ENCODE measurements at regions not wholly inside any gene's neighbourhood (a gene's known extent, or its start where the extent isn't known, plus 50 kb on each side); places are given as distances from the start of the nearest gene placed in this dataset.

DNA sequence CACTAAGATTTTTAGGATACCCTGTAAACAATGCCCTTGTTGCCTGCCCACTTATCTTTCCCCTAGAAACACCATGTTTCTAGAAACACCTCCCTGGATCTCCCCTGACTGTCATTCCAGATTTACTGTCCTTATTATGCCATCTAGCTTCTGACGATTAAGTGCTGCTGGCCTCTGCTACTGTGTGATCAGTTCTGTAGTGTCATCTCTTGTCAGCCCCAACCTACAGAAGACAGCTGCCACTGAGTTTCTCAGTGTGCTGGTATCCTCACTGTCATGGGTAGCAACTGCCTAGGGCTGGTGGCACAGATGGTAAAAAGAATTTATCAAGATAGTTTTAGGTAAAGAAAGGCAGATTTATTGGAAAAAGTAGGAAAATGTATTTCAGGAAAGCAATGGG, 68.7 kb upstream of the WWC2 start:
- intact Hi-C loops (cut with DNase I): no loop called here
- TF ChIP-seq POLR2AphosphoS5 (IDR thresholded peaks at IDR 0.05; ENCODE audit: insufficient read depth in 1 of 2, low read depth in 1 of 2): no peak
- no peak for TF ChIP-seq POLR2A (IDR thresholded peaks at IDR 0.05)
- TF ChIP-seq, protein P1, sequence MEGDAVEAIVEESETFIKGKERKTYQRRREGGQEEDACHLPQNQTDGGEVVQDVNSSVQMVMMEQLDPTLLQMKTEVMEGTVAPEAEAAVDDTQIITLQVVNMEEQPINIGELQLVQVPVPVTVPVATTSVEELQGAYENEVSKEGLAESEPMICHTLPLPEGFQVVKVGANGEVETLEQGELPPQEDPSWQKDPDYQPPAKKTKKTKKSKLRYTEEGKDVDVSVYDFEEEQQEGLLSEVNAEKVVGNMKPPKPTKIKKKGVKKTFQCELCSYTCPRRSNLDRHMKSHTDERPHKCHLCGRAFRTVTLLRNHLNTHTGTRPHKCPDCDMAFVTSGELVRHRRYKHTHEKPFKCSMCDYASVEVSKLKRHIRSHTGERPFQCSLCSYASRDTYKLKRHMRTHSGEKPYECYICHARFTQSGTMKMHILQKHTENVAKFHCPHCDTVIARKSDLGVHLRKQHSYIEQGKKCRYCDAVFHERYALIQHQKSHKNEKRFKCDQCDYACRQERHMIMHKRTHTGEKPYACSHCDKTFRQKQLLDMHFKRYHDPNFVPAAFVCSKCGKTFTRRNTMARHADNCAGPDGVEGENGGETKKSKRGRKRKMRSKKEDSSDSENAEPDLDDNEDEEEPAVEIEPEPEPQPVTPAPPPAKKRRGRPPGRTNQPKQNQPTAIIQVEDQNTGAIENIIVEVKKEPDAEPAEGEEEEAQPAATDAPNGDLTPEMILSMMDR (IDR thresholded peaks at IDR 0.05): no peak

DNA sequence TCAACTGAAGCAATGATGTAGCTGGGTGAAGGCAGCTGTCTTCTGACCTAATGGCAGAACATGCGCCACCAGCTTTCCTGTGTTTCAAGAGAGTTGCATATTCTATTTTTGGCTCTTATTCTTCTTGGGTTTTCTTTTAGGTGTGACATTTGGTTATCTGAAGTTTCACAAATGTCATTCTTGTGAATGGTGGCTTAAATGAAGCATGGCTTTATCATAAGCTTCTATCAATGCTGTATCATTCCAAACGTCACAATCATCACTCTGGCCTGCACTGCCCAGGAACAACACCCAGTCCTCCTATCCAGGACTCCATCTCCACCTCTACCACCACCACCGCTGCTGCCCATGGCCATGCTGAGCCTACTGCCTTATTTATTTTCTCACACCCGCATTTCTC, 69.7 kb upstream of the WWC2 start:
- Histone ChIP-seq H3K27me3 (no peaks in the 10 kb centered on the region), H3K9me3 (no peaks in the 10 kb centered on the region), H3K4me1 (no peaks in the 10 kb centered on the region), H3K4me3 (no peak overlapping the region), H3K27ac (no peak overlapping the region), H3K36me3 (no peaks in the 10 kb centered on the region)
- intact Hi-C loops (cut with DNase I): no loop called here
- no peak for DNase-seq (ENCODE audit: extremely low spot score in 2 of 2)
- no peak for TF ChIP-seq POLR2AphosphoS5 (IDR thresholded peaks at IDR 0.05; ENCODE audit: insufficient read depth in 1 of 2, low read depth in 1 of 2)
- TF ChIP-seq POLR2A (IDR thresholded peaks at IDR 0.05): no peak
- TF ChIP-seq, protein P1 (IDR thresholded peaks at IDR 0.05): no peak

More for the DNA sequence above, 68.7 kb upstream of the WWC2 start:
- no peak for DNase-seq (ENCODE audit: extremely low spot score in 2 of 2)
- no peaks in the 10 kb centered on the region for H3K9me3 ChIP-seq
- no peaks in the 10 kb centered on the region for H3K36me3 ChIP-seq
- H3K4me1 ChIP-seq: no peaks in the 10 kb centered on the region
- no peak overlapping the region for H3K27ac ChIP-seq
- H3K27me3 ChIP-seq: no peaks in the 10 kb centered on the region
- H3K4me3 ChIP-seq: no peak overlapping the region

DNA sequence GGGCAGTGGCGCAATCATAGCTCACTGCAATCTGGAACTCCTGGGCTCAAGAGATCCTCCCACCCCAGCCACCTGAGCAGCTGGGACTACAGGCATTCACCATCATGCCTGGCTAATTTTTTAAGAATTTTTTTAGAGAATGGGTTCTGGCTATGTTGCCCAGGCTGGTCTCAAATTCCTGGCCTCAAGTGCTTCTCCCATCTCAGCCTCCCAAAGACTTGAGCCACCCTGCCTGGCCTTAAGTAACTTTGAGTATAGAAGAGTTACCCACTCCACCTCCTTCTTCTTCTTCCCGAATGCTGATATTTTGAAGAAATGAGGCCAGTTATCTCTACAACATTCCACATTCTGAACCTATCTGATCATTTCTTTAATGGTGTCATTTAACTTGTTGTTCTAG, 72.4 kb upstream of the WWC2 start:
- H3K4me3 ChIP-seq: no peak overlapping the region
- intact Hi-C loops (cut with DNase I): no loop called here
- no peaks in the 10 kb centered on the region for H3K4me1 ChIP-seq
- TF ChIP-seq POLR2AphosphoS5 (IDR thresholded peaks at IDR 0.05; ENCODE audit: insufficient read depth in 1 of 2, low read depth in 1 of 2) (no peak), POLR2A (IDR thresholded peaks at IDR 0.05) (no peak)
- TF ChIP-seq, protein P1 (IDR thresholded peaks at IDR 0.05): no peak
- no peaks in the 10 kb centered on the region for H3K9me3 ChIP-seq
- H3K27ac ChIP-seq: no peak overlapping the region
- no peaks in the 10 kb centered on the region for H3K36me3 ChIP-seq
- no peak for DNase-seq (ENCODE audit: extremely low spot score in 2 of 2)
- H3K27me3 ChIP-seq: no peaks in the 10 kb centered on the region

DNA sequence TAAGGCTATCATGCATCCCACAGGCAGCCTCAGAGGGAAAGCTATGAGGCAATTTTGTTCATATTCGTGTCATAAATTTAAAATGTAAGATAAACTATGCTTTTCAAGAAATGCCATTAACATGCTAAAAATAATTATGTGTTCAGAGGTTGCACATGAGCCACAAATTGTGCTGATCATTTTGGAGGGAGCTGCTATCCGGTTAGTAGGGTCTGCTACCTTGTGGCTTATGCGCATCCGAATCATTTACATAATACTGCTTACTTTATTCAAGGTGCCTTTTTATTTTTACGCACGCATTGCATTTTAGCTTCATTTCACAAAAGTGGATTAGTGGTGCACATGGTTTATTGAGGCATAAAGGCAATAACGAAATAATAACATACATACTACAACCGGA, 76.4 kb upstream of the WWC2 start:
- no peaks in the 10 kb centered on the region for H3K4me1 ChIP-seq
- no peaks in the 10 kb centered on the region for H3K9me3 ChIP-seq
- H3K27ac ChIP-seq: no peak overlapping the region
- H3K27me3 ChIP-seq: no peaks in the 10 kb centered on the region
- no peak overlapping the region for H3K4me3 ChIP-seq
- intact Hi-C loops (cut with DNase I): no loop called here
- DNase-seq (ENCODE audit: extremely low spot score in 2 of 2): no peak
- TF ChIP-seq POLR2AphosphoS5 (IDR thresholded peaks at IDR 0.05; ENCODE audit: insufficient read depth in 1 of 2, low read depth in 1 of 2) (no peak), POLR2A (IDR thresholded peaks at IDR 0.05) (no peak)
- TF ChIP-seq, protein P1 (IDR thresholded peaks at IDR 0.05): no peak
- H3K36me3 ChIP-seq: no peaks in the 10 kb centered on the region

DNA sequence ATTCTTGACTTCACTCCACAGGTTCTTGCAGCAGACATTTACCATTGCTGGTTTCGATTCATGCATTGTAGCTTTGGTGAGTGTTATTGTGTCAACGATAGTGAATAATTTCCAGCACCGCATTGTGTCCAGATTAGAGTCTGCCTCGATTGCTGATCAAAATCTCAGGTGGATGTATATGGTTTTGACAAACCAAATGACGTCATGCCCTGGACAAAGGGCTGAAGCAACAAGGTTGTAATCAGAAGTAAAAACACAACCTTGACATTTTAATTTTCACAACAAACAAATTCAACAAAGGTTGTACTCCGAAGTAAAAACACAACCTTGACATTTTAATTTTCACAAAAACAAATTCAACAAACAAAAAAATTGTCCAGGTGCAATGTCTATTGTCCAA, 81.1 kb upstream of the WWC2 start:
- Histone ChIP-seq H3K27me3 (no peaks in the 10 kb centered on the region), H3K27ac (no peak overlapping the region), H3K4me1 (no peaks in the 10 kb centered on the region), H3K36me3 (no peaks in the 10 kb centered on the region), H3K4me3 (no peak overlapping the region), H3K9me3 (no peaks in the 10 kb centered on the region)
- DNase-seq (ENCODE audit: extremely low spot score in 2 of 2): no peak
- TF ChIP-seq, protein P1 (IDR thresholded peaks at IDR 0.05): no peak
- TF ChIP-seq POLR2AphosphoS5 (IDR thresholded peaks at IDR 0.05; ENCODE audit: insufficient read depth in 1 of 2, low read depth in 1 of 2): no peak
- TF ChIP-seq POLR2A (IDR thresholded peaks at IDR 0.05): no peak
- intact Hi-C loops (cut with DNase I): no loop called here

Data from vagina (tissue), 2 donors.